ENCODE measurements at regions not wholly inside any gene's neighbourhood (a gene's known extent, or its start where the extent isn't known, plus 50 kb on each side); places are given as distances from the start of the nearest gene placed in this dataset.

GRCh38 chr13:73842184-73842583 is 292.0 kb downstream of the KLF12 start:
- intact Hi-C loops (cut with micrococcal nuclease): no loop called here
- no peak for ATAC-seq
- Histone ChIP-seq H3F3A (ENCODE audit: low read length, unreplicated experiment) (no peaks in the 10 kb centered on the region), H3K4me1 (ENCODE audit: insufficient read depth, low read length) (peaks cover 2% of the 10 kb centered on the region), H3K27ac (ENCODE audit: low read length) (no peak overlapping the region), H3K27me3 (ENCODE audit: low read length) (no peaks in the 10 kb centered on the region), H3K9me3 (ENCODE audit: low read length) (no peaks in the 10 kb centered on the region), H4K20me1 (ENCODE audit: low read length) (no peaks in the 10 kb centered on the region), H2AFZ (ENCODE audit: low read length) (no peak overlapping the region), H3K4me2 (ENCODE audit: low read length) (no peak overlapping the region), H3K36me3 (ENCODE audit: low read depth, low read length) (no peaks in the 10 kb centered on the region), H3K4me3 (ENCODE audit: low read length) (no peak overlapping the region), H3K79me2 (ENCODE audit: low read length) (no peaks in the 10 kb centered on the region), H3K9me2 (replicated peaks; ENCODE audit: low read length) (no peaks in the 10 kb centered on the region), H3K9ac (ENCODE audit: low read length) (no peak overlapping the region)
- TF ChIP-seq EZH2phosphoT487 (IDR thresholded peaks at IDR 0.05; ENCODE audit: borderline replicate concordance, low read length): no peak
- BruUV-seq (replicated peaks): no TSS peak
- POLR2A ChIA-PET (ENCODE audit: unreplicated experiment): no interaction called here
- no peak for DNase-seq
- CTCF ChIA-PET: interaction anchor here (0.7 kb wide), 1 partner anchor 225 kb away, joined by 3 read pairs; no protein-coding TSS in a partner anchor

GRCh38 chr13:73837147-73837546 is 297.1 kb downstream of the KLF12 start:
- Histone ChIP-seq H3K4me2 (ENCODE audit: low read length) (no peak overlapping the region), H3K9me3 (ENCODE audit: low read length) (no peaks in the 10 kb centered on the region), H3K36me3 (ENCODE audit: low read depth, low read length) (no peaks in the 10 kb centered on the region), H3K9ac (ENCODE audit: low read length) (no peak overlapping the region), H3K4me1 (ENCODE audit: insufficient read depth, low read length) (peaks cover 14% of the 10 kb centered on the region), H3F3A (ENCODE audit: low read length, unreplicated experiment) (no peaks in the 10 kb centered on the region), H2AFZ (ENCODE audit: low read length) (no peak overlapping the region), H3K4me3 (ENCODE audit: low read length) (no peak overlapping the region), H4K20me1 (ENCODE audit: low read length) (no peaks in the 10 kb centered on the region), H3K9me2 (replicated peaks; ENCODE audit: low read length) (no peaks in the 10 kb centered on the region), H3K27ac (ENCODE audit: low read length) (no peak overlapping the region), H3K79me2 (ENCODE audit: low read length) (no peaks in the 10 kb centered on the region), H3K27me3 (ENCODE audit: low read length) (no peaks in the 10 kb centered on the region)
- DNase-seq (no peak), ATAC-seq (no peak)
- intact Hi-C loops (cut with micrococcal nuclease): loop anchor here (5.0 to 10.0 kb wide), 2 partner anchors 82 to 100 kb away; no protein-coding TSS in a partner anchor
- ChIA-PET CTCF (no interaction called here), POLR2A (ENCODE audit: unreplicated experiment) (no interaction called here)
- TF ChIP-seq EZH2phosphoT487 (IDR thresholded peaks at IDR 0.05; ENCODE audit: borderline replicate concordance, low read length): no peak
- TF ChIP-seq, protein P1, sequence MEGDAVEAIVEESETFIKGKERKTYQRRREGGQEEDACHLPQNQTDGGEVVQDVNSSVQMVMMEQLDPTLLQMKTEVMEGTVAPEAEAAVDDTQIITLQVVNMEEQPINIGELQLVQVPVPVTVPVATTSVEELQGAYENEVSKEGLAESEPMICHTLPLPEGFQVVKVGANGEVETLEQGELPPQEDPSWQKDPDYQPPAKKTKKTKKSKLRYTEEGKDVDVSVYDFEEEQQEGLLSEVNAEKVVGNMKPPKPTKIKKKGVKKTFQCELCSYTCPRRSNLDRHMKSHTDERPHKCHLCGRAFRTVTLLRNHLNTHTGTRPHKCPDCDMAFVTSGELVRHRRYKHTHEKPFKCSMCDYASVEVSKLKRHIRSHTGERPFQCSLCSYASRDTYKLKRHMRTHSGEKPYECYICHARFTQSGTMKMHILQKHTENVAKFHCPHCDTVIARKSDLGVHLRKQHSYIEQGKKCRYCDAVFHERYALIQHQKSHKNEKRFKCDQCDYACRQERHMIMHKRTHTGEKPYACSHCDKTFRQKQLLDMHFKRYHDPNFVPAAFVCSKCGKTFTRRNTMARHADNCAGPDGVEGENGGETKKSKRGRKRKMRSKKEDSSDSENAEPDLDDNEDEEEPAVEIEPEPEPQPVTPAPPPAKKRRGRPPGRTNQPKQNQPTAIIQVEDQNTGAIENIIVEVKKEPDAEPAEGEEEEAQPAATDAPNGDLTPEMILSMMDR (conservative IDR thresholded peaks at IDR 0.05; ENCODE audit: low read depth, low read length): no peak
- no peak for TF ChIP-seq EZH2 (IDR thresholded peaks at IDR 0.05; ENCODE audit: low read length, unreplicated experiment)
- BruUV-seq (replicated peaks): no TSS peak

GRCh38 chr13:73835138-73835721 is 299.0 kb downstream of the KLF12 start:
- no peaks in the 10 kb centered on the region for H4K20me1 ChIP-seq (ENCODE audit: low read length)
- H3K27ac ChIP-seq (ENCODE audit: low read length): no peak overlapping the region
- no peaks in the 10 kb centered on the region for H3F3A ChIP-seq (ENCODE audit: low read length, unreplicated experiment)
- peak; percentile 67 for DNase-seq
- peak; percentile 27; the same call in 1 of the 2 replicates for ATAC-seq
- H3K79me2 ChIP-seq (ENCODE audit: low read length): no peaks in the 10 kb centered on the region
- H3K27me3 ChIP-seq (ENCODE audit: low read length): no peaks in the 10 kb centered on the region
- CTCF ChIA-PET: interaction anchor here (1.3 kb wide), 1 partner anchor 452 kb away, joined by 5 read pairs; no protein-coding TSS in a partner anchor
- POLR2A ChIA-PET (ENCODE audit: unreplicated experiment): no interaction called here
- no TSS peak for BruUV-seq (replicated peaks)
- H3K9me2 ChIP-seq (replicated peaks; ENCODE audit: low read length): no peaks in the 10 kb centered on the region
- peaks cover 22% of the 10 kb centered on the region for H3K4me1 ChIP-seq (ENCODE audit: insufficient read depth, low read length)
- intact Hi-C loops (cut with micrococcal nuclease): loop anchor here (1.0 to 10.0 kb wide), 4 partner anchors 80 to 452 kb away; no protein-coding TSS in a partner anchor
- no peaks in the 10 kb centered on the region for H3K36me3 ChIP-seq (ENCODE audit: low read depth, low read length)
- no peaks in the 10 kb centered on the region for H3K9me3 ChIP-seq (ENCODE audit: low read length)
- no peak overlapping the region for H3K4me2 ChIP-seq (ENCODE audit: low read length)
- H3K9ac ChIP-seq (ENCODE audit: low read length): no peak overlapping the region
- no peak overlapping the region for H3K4me3 ChIP-seq (ENCODE audit: low read length)
- H2AFZ ChIP-seq (ENCODE audit: low read length): no peak overlapping the region
- TF ChIP-seq EZH2phosphoT487 (IDR thresholded peaks at IDR 0.05; ENCODE audit: borderline replicate concordance, low read length): no peak
- TF ChIP-seq, protein P1 (conservative IDR thresholded peaks at IDR 0.05; ENCODE audit: low read depth, low read length): peak; percentile 68

Measured in PC-3 (cell line).